AG09319 (cell line): ENCODE measurements at regions not wholly inside any gene's neighbourhood (a gene's known extent, or its start where the extent isn't known, plus 50 kb on each side); places are given as distances from the start of the nearest gene placed in this dataset.

Source experiments
- DNase-seq: peaks from one replicate; pipeline ENCODE4 v3.0.0-alpha.2; 2010; ENCODE audit warnings: low read depth; ENCODE audit errors: extremely low read depth
- CTCF ChIP-seq: IDR thresholded peaks from 2 replicates; pipeline ENCODE4 v1.5.1; 2011; ENCODE audit warnings: low read depth, mild to moderate bottlenecking, inconsistent platforms, low read length, moderate library complexity

GRCh38 chr12:75844985-75845384, 186.6 kb downstream of the PHLDA1 start:
- TF ChIP-seq CTCF: no peak
- DNase-seq: no peak

GRCh38 chr12:75844049-75844770, 187.4 kb downstream of the PHLDA1 start:
- no peak for TF ChIP-seq CTCF
- DNase-seq: no peak

GRCh38 chr12:75842090-75842489, 189.5 kb downstream of the PHLDA1 start:
- no peak for TF ChIP-seq CTCF
- no peak for DNase-seq

- no peak for TF ChIP-seq CTCF
- no peak for DNase-seq
Observed at GRCh38 chr12:75840994-75841355, 190.6 kb downstream of the PHLDA1 start.

- DNase-seq: no peak
- TF ChIP-seq CTCF: no peak
Observed at GRCh38 chr12:75838309-75838708, 193.3 kb downstream of the PHLDA1 start.

- DNase-seq: no peak
- TF ChIP-seq CTCF: no peak
Observed at GRCh38 chr12:75837700-75838099, 193.9 kb downstream of the PHLDA1 start.

- no peak for DNase-seq
- TF ChIP-seq CTCF: no peak
Observed at GRCh38 chr12:75836533-75836932, 195.0 kb downstream of the PHLDA1 start.
